Suppressor macrophage (primary cell): ENCODE measurements at regions not wholly inside any gene's neighbourhood (a gene's known extent, or its start where the extent isn't known, plus 50 kb on each side); places are given as distances from the start of the nearest gene placed in this dataset.
A peak's percentile ranks its signal among the peaks of the same experiment; 100 is the strongest.

ENCODE experiments used
- DNase-seq, 4 experiments: peaks; one replicate each; pipeline ENCODE4 v3.0.0-alpha.2; 2020 to 2022

- no peak for DNase-seq
These were observed 113.8 kb upstream of the ARMC2 start for GRCh38 chr6:108734271-108734922.

GRCh38 chr6:108735310-108736001 lies 112.8 kb upstream of the ARMC2 start:
- DNase-seq, result peak; percentile 32 to 65 (median 50)

- DNase-seq, result no peak
These were observed 112.2 kb upstream of the ARMC2 start for GRCh38 chr6:108736002-108736361.

GRCh38 chr6:108736832-108737231 lies 111.4 kb upstream of the ARMC2 start:
- peak; percentile 56 to 78 (median 72) for DNase-seq

- peak; percentile 83 to 93 (median 87) for DNase-seq
These were observed 110.4 kb upstream of the ARMC2 start for GRCh38 chr6:108737594-108738546.

- DNase-seq, result peak; percentile 38 to 66 (median 56)
These were observed 109.4 kb upstream of the ARMC2 start for GRCh38 chr6:108738684-108739416.

GRCh38 chr6:108739496-108740330 lies 108.5 kb upstream of the ARMC2 start:
- DNase-seq, result no peak

- no peak for DNase-seq
These were observed 106.8 kb upstream of the ARMC2 start for GRCh38 chr6:108741331-108741989.

- DNase-seq, result peak; percentile 76 to 87 (median 78)
These were observed 106.2 kb upstream of the ARMC2 start for GRCh38 chr6:108742041-108742440.

GRCh38 chr6:108744244-108744972 lies 103.8 kb upstream of the ARMC2 start:
- no peak for DNase-seq

- no peak for DNase-seq
These were observed 103.2 kb upstream of the ARMC2 start for GRCh38 chr6:108744996-108745395.

GRCh38 chr6:108745664-108746336 lies 102.4 kb upstream of the ARMC2 start:
- DNase-seq, result no peak

GRCh38 chr6:108746366-108746765 lies 101.9 kb upstream of the ARMC2 start:
- no peak for DNase-seq

- DNase-seq, result no peak
These were observed 101.2 kb upstream of the ARMC2 start for GRCh38 chr6:108746836-108747575.

GRCh38 chr6:108748055-108748454 lies 100.2 kb upstream of the ARMC2 start:
- DNase-seq, result peak in 2 of 4 experiments; percentile 37 to 39

- DNase-seq, result peak in 3 of 4 experiments; percentile 29 to 58 (median 43)
These were observed 99.3 kb upstream of the ARMC2 start for GRCh38 chr6:108748959-108749358.

- no peak for DNase-seq
These were observed 97.4 kb upstream of the ARMC2 start for GRCh38 chr6:108750801-108751200.

GRCh38 chr6:108751282-108751681 lies 96.9 kb upstream of the ARMC2 start:
- DNase-seq, result no peak
